LNCAP (cell line): ENCODE measurements at regions not wholly inside any gene's neighbourhood (a gene's known extent, or its start where the extent isn't known, plus 50 kb on each side); places are given as distances from the start of the nearest gene placed in this dataset.

Experiments used
- TF ChIP-seq, protein P1 (sequence below): fragments of 450-650 bp; IDR thresholded peaks from 2 replicates; pipeline ENCODE4 v1.5.1; 2017; ENCODE audit warnings: mild to moderate bottlenecking

DNA sequence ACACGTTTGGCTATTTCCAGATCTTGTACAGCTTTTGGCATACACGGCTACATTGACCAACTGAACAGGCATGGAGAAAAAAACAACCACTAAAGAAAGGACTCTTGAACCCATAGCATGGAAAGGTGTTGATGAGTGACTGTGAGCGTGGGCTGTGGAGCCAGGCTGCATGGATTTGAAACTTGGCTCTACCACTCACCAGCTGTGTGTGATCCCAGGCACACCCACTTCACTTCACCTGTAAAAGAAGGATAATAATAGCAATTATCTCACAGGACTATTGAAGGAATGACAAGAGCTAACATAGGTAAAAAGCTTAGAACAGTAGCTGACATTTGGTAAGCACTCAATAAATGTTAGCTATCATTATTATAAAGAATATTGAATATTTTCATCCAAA lies 301.7 kb upstream of the CPEB2 start:
- TF ChIP-seq, protein P1, sequence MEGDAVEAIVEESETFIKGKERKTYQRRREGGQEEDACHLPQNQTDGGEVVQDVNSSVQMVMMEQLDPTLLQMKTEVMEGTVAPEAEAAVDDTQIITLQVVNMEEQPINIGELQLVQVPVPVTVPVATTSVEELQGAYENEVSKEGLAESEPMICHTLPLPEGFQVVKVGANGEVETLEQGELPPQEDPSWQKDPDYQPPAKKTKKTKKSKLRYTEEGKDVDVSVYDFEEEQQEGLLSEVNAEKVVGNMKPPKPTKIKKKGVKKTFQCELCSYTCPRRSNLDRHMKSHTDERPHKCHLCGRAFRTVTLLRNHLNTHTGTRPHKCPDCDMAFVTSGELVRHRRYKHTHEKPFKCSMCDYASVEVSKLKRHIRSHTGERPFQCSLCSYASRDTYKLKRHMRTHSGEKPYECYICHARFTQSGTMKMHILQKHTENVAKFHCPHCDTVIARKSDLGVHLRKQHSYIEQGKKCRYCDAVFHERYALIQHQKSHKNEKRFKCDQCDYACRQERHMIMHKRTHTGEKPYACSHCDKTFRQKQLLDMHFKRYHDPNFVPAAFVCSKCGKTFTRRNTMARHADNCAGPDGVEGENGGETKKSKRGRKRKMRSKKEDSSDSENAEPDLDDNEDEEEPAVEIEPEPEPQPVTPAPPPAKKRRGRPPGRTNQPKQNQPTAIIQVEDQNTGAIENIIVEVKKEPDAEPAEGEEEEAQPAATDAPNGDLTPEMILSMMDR = no peak

DNA sequence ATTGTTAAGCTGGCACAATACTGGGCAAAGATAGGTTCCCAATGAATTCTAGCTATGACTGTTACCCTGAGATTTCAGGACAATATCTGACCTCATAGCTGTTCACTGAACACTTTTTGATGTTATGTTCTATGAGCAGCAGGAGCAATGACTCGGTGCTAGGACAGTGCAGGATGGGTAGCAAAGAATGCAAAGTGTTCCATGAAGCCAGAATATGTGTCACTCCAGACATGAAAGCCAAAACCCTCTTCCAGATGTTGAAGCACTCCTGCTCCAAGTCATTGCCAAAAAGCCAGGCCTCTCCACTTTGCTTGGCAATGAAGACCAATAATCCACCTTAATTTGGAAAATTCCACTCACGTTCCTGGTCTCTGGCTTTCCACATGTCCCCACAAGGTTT lies 300.9 kb upstream of the CPEB2 start:
- TF ChIP-seq, protein P1 = no peak

- TF ChIP-seq, protein P1 = no peak
These were observed 300.4 kb upstream of the CPEB2 start for GRCh38 chr4:14701896-14702295.

- TF ChIP-seq, protein P1 = no peak
These were observed 293.7 kb upstream of the CPEB2 start for GRCh38 chr4:14708574-14708973.

GRCh38 chr4:14711259-14711658 lies 291.0 kb upstream of the CPEB2 start:
- TF ChIP-seq, protein P1 = no peak

DNA sequence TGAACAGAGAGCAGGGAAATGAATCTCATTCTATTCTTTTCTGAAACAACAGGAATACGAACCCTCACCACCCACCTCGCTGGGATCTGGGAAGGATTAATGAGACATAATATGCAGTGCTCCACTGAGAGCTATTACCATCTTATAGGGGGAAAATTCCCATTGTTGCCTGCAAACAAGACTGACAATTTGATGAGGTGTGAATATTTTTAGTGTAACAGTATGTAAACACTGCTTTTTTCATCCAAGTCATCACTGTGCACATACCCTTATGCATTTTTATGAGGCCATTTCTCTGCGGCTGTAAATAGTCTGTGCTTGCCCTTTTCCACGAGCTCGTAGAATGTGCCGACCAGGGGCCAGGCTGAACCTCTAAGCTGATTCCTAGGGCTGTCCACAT lies 285.6 kb upstream of the CPEB2 start:
- TF ChIP-seq, protein P1 = no peak

DNA sequence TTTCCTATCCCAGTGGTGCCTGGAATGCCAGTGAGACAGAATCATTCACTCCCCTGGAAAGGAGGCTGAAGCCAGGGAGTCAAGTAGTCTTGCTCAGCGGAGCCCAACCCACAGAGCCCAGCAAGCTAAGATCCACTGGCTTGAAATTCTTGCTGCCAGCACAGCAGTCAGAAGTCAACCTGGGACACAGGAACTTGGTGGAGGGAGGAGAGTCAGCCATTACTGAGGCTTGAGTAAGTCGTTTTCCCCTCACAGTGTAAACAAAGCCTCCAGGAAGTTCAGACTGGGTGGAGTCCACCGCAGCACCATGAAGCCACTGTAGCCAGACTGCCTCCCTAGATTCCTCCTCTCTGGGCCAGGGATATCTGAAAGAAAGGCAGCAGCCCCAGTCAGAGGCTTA lies 283.2 kb upstream of the CPEB2 start:
- TF ChIP-seq, protein P1 = no peak

- TF ChIP-seq, protein P1 = no peak
These were observed 275.8 kb upstream of the CPEB2 start for GRCh38 chr4:14726441-14726840.
